Fibroblast of lung (primary cell): ENCODE measurements at regions not wholly inside any gene's neighbourhood (a gene's known extent, or its start where the extent isn't known, plus 50 kb on each side); places are given as distances from the start of the nearest gene placed in this dataset.
"Not testable (repeated sequence)": the region's sequence is repeated elsewhere in the genome, so short reads cannot be mapped to it uniquely, and the experiment has no call there.

Experiments
- DNase-seq, 2 donors: peaks; one replicate each; pipeline versions ENCODE4 v3.0.0 to v3.0.0-alpha.2; 2010; ENCODE audit warnings: low read depth in 2 of 2
- H2AFZ ChIP-seq: 2 replicates; pipeline ENCODE4 v1.5.1; 2012; ENCODE audit warnings: low read length, control low read depth, inconsistent platforms
- H3K27ac ChIP-seq: 2 replicates; pipeline ENCODE4 v1.5.1; 2011; ENCODE audit warnings: low read length, control low read depth; ENCODE audit not compliant: insufficient read depth
- H3K27me3 ChIP-seq: 2 replicates; pipeline ENCODE4 v1.5.1; 2011; ENCODE audit warnings: mild to moderate bottlenecking, low read length; ENCODE audit not compliant: control insufficient read depth, insufficient read depth
- H3K36me3 ChIP-seq: 2 replicates; pipeline ENCODE4 v1.5.1; 2011; ENCODE audit warnings: low read length; ENCODE audit not compliant: control insufficient read depth, insufficient read depth
- H3K4me1 ChIP-seq: 2 replicates; pipeline ENCODE4 v1.5.1; 2011; ENCODE audit warnings: low read length; ENCODE audit not compliant: control insufficient read depth, insufficient read depth; ENCODE audit errors: extremely low read depth
- H3K4me2 ChIP-seq: 2 replicates; pipeline ENCODE4 v1.5.1; 2011; ENCODE audit warnings: low read length, control low read depth; ENCODE audit not compliant: insufficient read depth; ENCODE audit errors: extremely low read depth
- H3K4me3 ChIP-seq, 4 experiments: fragments of 200-600 bp in 1 of 4; sonication (generic) in 1 of 4; replicated peaks in 1 of 4; 2 replicates each; pipeline ENCODE4 v1.5.1; 2011 to 2016; ENCODE audit warnings: low read length in 4 of 4, low read depth in 3 of 4, mild to moderate bottlenecking in 3 of 4, control low read depth in 2 of 4, inconsistent platforms in 1 of 4, mixed read lengths in 1 of 4; ENCODE audit not compliant: insufficient read depth in 1 of 4; ENCODE audit errors: control extremely low read depth in 1 of 4
- H3K79me2 ChIP-seq: 2 replicates; pipeline ENCODE4 v1.5.1; 2012; ENCODE audit warnings: mild to moderate bottlenecking, low read length, inconsistent platforms; ENCODE audit not compliant: control insufficient read depth, insufficient read depth
- H3K9ac ChIP-seq: 2 replicates; pipeline ENCODE4 v1.5.1; 2011; ENCODE audit warnings: mild to moderate bottlenecking, low read length, control low read depth; ENCODE audit not compliant: insufficient read depth
- H3K9me3 ChIP-seq: 2 replicates; pipeline ENCODE4 v1.5.1; 2012; ENCODE audit warnings: low read depth, low read length; ENCODE audit not compliant: control insufficient read depth, insufficient read depth
- H4K20me1 ChIP-seq: 2 replicates; pipeline ENCODE4 v1.5.1; 2011; ENCODE audit warnings: low read length; ENCODE audit not compliant: control insufficient read depth, insufficient read depth; ENCODE audit errors: extremely low read depth
- CTCF ChIP-seq, 2 donors: IDR thresholded peaks in 1 of 2; conservative IDR thresholded peaks in 1 of 2; 1 replicate in 1 of 2; 2 replicates in 1 of 2; pipeline ENCODE4 v1.5.1; 2011 to 2012; ENCODE audit warnings: low read length in 2 of 2, control low read depth in 1 of 2, inconsistent platforms in 1 of 2, low read depth in 1 of 2, mild to moderate bottlenecking in 1 of 2
- EZH2 ChIP-seq: IDR thresholded peaks from 2 replicates; pipeline ENCODE4 v1.5.1; 2012; ENCODE audit warnings: low read length, control low read depth, mild to moderate bottlenecking; ENCODE audit errors: missing control alignments

GRCh38 chr13:28574617-28575142 is 79.8 kb upstream of the FLT1 start:
- H3K9ac ChIP-seq = no peak overlapping the region
- H4K20me1 ChIP-seq = no peaks in the 10 kb centered on the region
- no peaks in the 10 kb centered on the region for H3K9me3 ChIP-seq
- TF ChIP-seq EZH2 (no peak), CTCF (conservative IDR thresholded peaks at IDR 0.05 in 1 of 2, IDR thresholded peaks at IDR 0.05 in 1 of 2; ENCODE audit: low read depth in 1 of 2, low read length in 2 of 2) (no peak)
- peak; percentile 91 to 96 for DNase-seq
- no peak overlapping the region for H3K4me2 ChIP-seq
- H2AFZ ChIP-seq = peak overlapping the region; percentile 48
- no peaks in the 10 kb centered on the region for H3K79me2 ChIP-seq
- no peaks in the 10 kb centered on the region for H3K27me3 ChIP-seq
- peak overlapping the region; percentile 58 for H3K27ac ChIP-seq
- no peaks in the 10 kb centered on the region for H3K36me3 ChIP-seq
- H3K4me1 ChIP-seq = peaks cover 2% of the 10 kb centered on the region
- H3K4me3 ChIP-seq = no peak overlapping the region

GRCh38 chr13:28573595-28574373 is 78.9 kb upstream of the FLT1 start:
- H3K4me2 ChIP-seq = no peak overlapping the region
- no peaks in the 10 kb centered on the region for H4K20me1 ChIP-seq
- DNase-seq = no peak
- no peaks in the 10 kb centered on the region for H3K36me3 ChIP-seq
- no peak overlapping the region for H3K9ac ChIP-seq
- TF ChIP-seq EZH2 (no peak), CTCF (conservative IDR thresholded peaks at IDR 0.05 in 1 of 2, IDR thresholded peaks at IDR 0.05 in 1 of 2; ENCODE audit: low read depth in 1 of 2, low read length in 2 of 2) (no peak)
- no peaks in the 10 kb centered on the region for H3K79me2 ChIP-seq
- no peaks in the 10 kb centered on the region for H3K9me3 ChIP-seq
- H3K4me1 ChIP-seq = peaks cover 2% of the 10 kb centered on the region
- H3K27me3 ChIP-seq = no peaks in the 10 kb centered on the region
- H2AFZ ChIP-seq = no peak overlapping the region
- no peak overlapping the region for H3K4me3 ChIP-seq
- peak overlapping the region; percentile 58 for H3K27ac ChIP-seq

GRCh38 chr13:28572871-28573270 is 77.9 kb upstream of the FLT1 start:
- Histone ChIP-seq H3K9me3 (no peaks in the 10 kb centered on the region), H3K27ac (no peak overlapping the region), H3K4me1 (peaks cover 2% of the 10 kb centered on the region), H3K4me3 (no peak overlapping the region), H2AFZ (no peak overlapping the region), H4K20me1 (no peaks in the 10 kb centered on the region), H3K4me2 (no peak overlapping the region), H3K79me2 (no peaks in the 10 kb centered on the region), H3K27me3 (no peaks in the 10 kb centered on the region), H3K9ac (no peak overlapping the region), H3K36me3 (no peaks in the 10 kb centered on the region)
- TF ChIP-seq CTCF (conservative IDR thresholded peaks at IDR 0.05 in 1 of 2, IDR thresholded peaks at IDR 0.05 in 1 of 2; ENCODE audit: low read depth in 1 of 2, low read length in 2 of 2) (no peak), EZH2 (no peak)
- DNase-seq = no peak

- DNase-seq, H3K27ac ChIP-seq, H3K9ac ChIP-seq, H3K4me3 ChIP-seq, H2AFZ ChIP-seq, H3K4me2 ChIP-seq, H3K27me3 ChIP-seq, H3K9me3 ChIP-seq, H3K36me3 ChIP-seq, H3K79me2 ChIP-seq, H4K20me1 ChIP-seq, H3K4me1 ChIP-seq: not testable (repeated sequence)
Observed at GRCh38 chr13:28570356-28570755, 75.4 kb upstream of the FLT1 start.
